GM18505 (cell line): ENCODE measurements at regions not wholly inside any gene's neighbourhood (a gene's known extent, or its start where the extent isn't known, plus 50 kb on each side); places are given as distances from the start of the nearest gene placed in this dataset.

Experiments used
- ATAC-seq: cut with Tn5 transposase; IDR thresholded peaks from one replicate; pipeline ENCODE4 v1.9.1; 2021; ENCODE audit not compliant: unreplicated experiment
- POLR2A ChIP-seq: IDR thresholded peaks from 4 replicates; pipeline ENCODE4 v1.6.1; 2011; ENCODE audit warnings: borderline replicate concordance; ENCODE audit not compliant: insufficient read depth, insufficient read length; ENCODE audit errors: extremely low read depth

- ATAC-seq = no peak
- no peak for TF ChIP-seq POLR2A
Observed at GRCh38 chr6:99130897-99131873, 183.4 kb upstream of the FBXL4 start.

GRCh38 chr6:99129835-99130234 lies 182.1 kb upstream of the FBXL4 start:
- no peak for ATAC-seq
- TF ChIP-seq POLR2A = no peak

GRCh38 chr6:99121748-99122147 lies 174.0 kb upstream of the FBXL4 start:
- TF ChIP-seq POLR2A = no peak
- no peak for ATAC-seq

GRCh38 chr6:99120641-99121040 lies 172.9 kb upstream of the FBXL4 start:
- TF ChIP-seq POLR2A = no peak
- ATAC-seq = no peak

GRCh38 chr6:99119109-99120031 lies 171.6 kb upstream of the FBXL4 start:
- ATAC-seq = peak; percentile 57

GRCh38 chr6:99114769-99115406 lies 167.1 kb upstream of the FBXL4 start:
- ATAC-seq = no peak
- no peak for TF ChIP-seq POLR2A

More at GRCh38 chr6:99119109-99120031, 171.6 kb upstream of the FBXL4 start:
- TF ChIP-seq POLR2A = no peak

- TF ChIP-seq POLR2A = no peak
- ATAC-seq = no peak
Observed at GRCh38 chr6:99111590-99111989, 163.8 kb upstream of the FBXL4 start.

GRCh38 chr6:99110029-99110428 lies 162.3 kb upstream of the FBXL4 start:
- ATAC-seq = no peak
- no peak for TF ChIP-seq POLR2A

GRCh38 chr6:99104218-99104617 lies 156.5 kb upstream of the FBXL4 start:
- no peak for TF ChIP-seq POLR2A
- ATAC-seq = no peak

GRCh38 chr6:99099243-99099642 lies 151.5 kb upstream of the FBXL4 start:
- ATAC-seq = no peak
- TF ChIP-seq POLR2A = no peak

- ATAC-seq = no peak
- TF ChIP-seq POLR2A = no peak
Observed at GRCh38 chr6:99096170-99096569, 148.4 kb upstream of the FBXL4 start.

GRCh38 chr6:99093456-99094190 lies 145.9 kb upstream of the FBXL4 start:
- TF ChIP-seq POLR2A = no peak
- ATAC-seq = no peak
